Retinal pigment epithelial cell (primary cell): ENCODE measurements at regions not wholly inside any gene's neighbourhood (a gene's known extent, or its start where the extent isn't known, plus 50 kb on each side); places are given as distances from the start of the nearest gene placed in this dataset.
"Not testable (repeated sequence)": the region's sequence is repeated elsewhere in the genome, so short reads cannot be mapped to it uniquely, and the experiment has no call there.

ENCODE experiments used
- DNase-seq: peaks from one replicate; pipeline ENCODE4 v3.0.0-alpha.2; 2010; ENCODE audit warnings: low read depth
- H3K4me3 ChIP-seq: 2 replicates; pipeline ENCODE4 v1.5.1; 2011; ENCODE audit warnings: mild to moderate bottlenecking, low read length, control low read depth, moderate library complexity
- CTCF ChIP-seq: conservative IDR thresholded peaks from 2 replicates; pipeline ENCODE4 v1.5.1; 2011; ENCODE audit warnings: low read depth, low read length, control low read depth, inconsistent platforms

- H3K4me3 ChIP-seq, result no peak overlapping the region
- TF ChIP-seq CTCF, result no peak
- no peak for DNase-seq
These were observed 986.4 kb upstream of the CDH18 start for GRCh38 chr5:20974426-20974825.

DNA sequence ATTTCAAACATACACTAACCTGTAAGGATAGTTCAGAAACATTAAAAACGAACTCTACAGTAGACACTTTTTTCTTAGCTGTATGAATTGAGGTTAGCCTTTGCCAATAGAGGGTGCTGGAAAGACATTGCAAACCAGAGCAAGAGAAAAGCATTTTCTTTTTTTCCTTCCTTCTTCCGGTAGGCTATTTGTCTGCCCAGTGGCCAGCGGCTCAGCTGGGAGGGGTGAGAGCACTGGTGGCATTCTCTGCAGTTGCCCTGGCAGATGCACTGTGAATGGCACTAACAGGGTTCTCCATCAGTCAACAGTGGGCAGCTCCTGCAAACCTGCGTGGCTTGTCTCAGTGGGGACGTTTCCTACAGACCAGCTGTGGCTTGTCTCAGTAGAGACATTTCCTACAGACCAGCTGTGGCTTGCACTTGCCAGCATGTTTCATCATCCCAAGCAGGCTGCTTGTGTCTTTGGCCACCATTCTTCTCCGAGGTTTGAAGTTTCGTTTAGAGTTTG, 984.5 kb upstream of the CDH18 start:
- H3K4me3 ChIP-seq, result no peak overlapping the region
- TF ChIP-seq CTCF, result peak; percentile 54
- no peak for DNase-seq

DNA sequence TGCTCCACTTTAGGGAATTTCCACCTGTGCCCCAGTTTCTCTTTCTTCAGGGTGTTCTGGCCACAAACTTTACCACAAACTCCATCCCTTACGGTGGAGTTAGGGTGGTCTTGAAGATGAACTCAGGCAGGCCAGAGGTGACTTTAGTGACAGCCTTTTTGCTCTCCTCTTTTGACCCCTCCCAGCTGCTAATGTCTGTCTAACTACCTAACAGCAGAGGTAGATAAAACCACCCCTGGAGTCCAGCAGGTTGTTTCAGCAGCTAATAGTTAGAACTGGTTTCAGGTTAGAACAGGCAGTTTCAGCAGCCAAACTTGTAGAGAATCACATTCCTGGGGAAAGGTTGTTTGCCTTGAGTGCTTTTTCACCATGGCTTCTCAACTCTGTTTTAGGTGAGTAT, 971.3 kb upstream of the CDH18 start:
- no peak for DNase-seq
- no peak for TF ChIP-seq CTCF
- no peak overlapping the region for H3K4me3 ChIP-seq

DNA sequence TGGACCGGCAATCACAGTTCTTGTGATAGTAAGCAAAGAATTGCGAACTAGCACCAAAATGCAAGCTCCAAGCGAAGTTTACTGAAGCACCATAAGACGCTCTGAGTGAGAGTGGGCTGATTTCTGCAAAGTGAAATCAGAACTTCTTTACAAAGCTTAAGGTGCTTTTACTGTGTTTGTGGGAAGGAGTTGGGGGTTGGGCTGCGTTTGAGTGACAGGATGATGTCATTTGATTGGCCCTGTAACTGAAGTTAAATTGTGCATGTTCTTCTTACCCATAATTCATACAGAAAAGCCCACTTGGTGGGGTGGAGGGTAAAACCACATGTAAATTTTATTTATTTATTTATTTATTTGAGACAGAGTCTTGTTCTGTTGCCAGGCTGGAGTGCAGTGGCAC, 970.6 kb upstream of the CDH18 start:
- TF ChIP-seq CTCF, result no peak
- DNase-seq, result no peak
- no peak overlapping the region for H3K4me3 ChIP-seq

DNA sequence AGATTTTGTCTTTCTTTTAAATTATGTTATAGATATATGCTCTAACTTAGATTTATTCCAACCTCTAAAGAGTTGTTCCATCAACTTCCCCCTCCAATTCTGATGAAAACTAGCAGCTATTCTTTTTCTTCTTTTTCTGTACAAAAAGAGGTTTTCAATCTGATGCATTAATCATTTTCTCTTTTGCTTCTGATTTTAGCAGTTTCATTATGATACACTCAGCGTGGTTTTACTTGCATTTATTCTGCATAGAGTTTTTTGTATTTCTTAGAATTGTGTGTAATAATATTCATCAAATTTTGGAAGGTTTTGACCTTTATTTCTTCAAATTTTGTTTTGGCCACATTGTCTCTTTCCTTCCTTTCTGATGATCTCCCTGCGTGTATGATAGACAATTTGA, 968.1 kb upstream of the CDH18 start:
- no peak overlapping the region for H3K4me3 ChIP-seq
- TF ChIP-seq CTCF, result no peak
- DNase-seq, result no peak

DNA sequence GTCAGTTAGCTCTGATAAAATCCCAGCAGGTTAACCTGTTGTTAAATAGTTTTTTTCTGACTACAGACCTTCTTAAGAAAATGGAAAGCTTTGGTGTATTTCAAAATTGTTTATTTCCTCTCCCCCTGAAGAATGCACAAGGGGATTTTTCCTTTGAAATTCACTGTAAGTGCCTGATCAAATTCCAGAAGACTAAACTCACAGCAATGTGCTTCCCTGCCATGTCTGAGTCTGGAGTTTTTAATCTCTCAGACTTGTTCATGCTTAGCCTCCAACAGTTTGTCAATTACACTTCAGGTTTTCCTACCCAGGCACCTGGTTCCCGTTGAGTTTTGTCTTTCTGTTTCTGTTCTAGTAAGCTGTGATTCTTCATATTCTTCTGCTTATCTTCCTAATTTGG, 961.6 kb upstream of the CDH18 start:
- no peak for TF ChIP-seq CTCF
- DNase-seq, result peak; percentile 66
- H3K4me3 ChIP-seq, result peak overlapping the region; percentile 8

- not testable (repeated sequence) for H3K4me3 ChIP-seq
- peak; percentile 21 for DNase-seq
These were observed 955.4 kb upstream of the CDH18 start for GRCh38 chr5:20943183-20943971.

GRCh38 chr5:20942603-20943002, 954.6 kb upstream of the CDH18 start:
- not testable (repeated sequence) for H3K4me3 ChIP-seq, DNase-seq

- not testable (repeated sequence) for DNase-seq, H3K4me3 ChIP-seq
These were observed 952.8 kb upstream of the CDH18 start for GRCh38 chr5:20940786-20941185.

GRCh38 chr5:20890936-20891335, 902.9 kb upstream of the CDH18 start:
- not testable (repeated sequence) for H3K4me3 ChIP-seq, DNase-seq

DNA sequence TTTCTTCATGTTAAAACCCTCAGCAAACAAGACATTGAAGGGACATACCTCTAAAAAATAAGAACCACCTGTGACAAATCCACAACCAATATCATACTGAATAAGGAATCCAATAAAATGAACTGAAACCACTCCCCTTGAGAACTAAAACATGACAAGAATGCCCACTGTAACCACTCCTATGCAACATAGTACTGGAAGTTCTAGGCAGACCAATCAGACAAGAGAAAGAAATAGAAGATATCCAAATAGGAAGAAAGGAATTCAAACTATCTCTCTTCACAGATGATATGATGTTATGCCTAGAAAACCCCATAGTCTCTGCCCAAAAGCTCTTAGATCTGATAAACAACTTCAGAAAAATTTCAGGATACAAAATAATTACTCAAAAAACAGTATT, 887.7 kb upstream of the CDH18 start:
- not testable (repeated sequence) for DNase-seq, H3K4me3 ChIP-seq

DNA sequence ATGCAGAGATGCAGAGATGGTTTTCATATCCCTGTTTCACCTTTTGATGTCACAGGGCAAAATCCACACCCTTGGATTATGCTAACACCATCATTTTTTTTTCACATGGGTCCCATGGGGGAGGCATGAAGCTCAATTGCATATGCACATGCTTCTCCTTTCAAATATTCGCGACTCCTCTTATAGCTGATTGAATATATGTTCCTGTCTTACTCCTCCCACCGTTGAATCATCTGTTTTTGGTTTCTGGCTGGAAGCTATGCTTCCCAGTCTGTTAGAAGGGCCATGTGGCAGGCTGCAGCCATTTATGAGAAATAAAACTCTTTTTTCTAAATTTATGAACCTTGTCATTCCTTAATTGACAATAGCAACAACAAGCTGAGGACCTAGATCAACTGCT, 877.9 kb upstream of the CDH18 start:
- not testable (repeated sequence) for H3K4me3 ChIP-seq, DNase-seq
